GM06990 (cell line): ENCODE measurements at regions not wholly inside any gene's neighbourhood (a gene's known extent, or its start where the extent isn't known, plus 50 kb on each side); places are given as distances from the start of the nearest gene placed in this dataset.

Experiments
- DNase-seq: peaks from one replicate; pipeline ENCODE4 v3.0.0-alpha.2; 2011; ENCODE audit not compliant: insufficient read length; ENCODE audit errors: extremely low read depth
- H3K27me3 ChIP-seq: replicated peaks from 2 replicates; pipeline ENCODE4 v1.6.0; 2011; ENCODE audit warnings: low read length; ENCODE audit not compliant: control insufficient read depth, insufficient read depth
- H3K36me3 ChIP-seq: 2 replicates; pipeline ENCODE4 v1.5.1; 2011; ENCODE audit warnings: low read length; ENCODE audit not compliant: control insufficient read depth, insufficient read depth
- H3K4me3 ChIP-seq: replicated peaks from 2 replicates; pipeline ENCODE4 v1.5.1; 2011; ENCODE audit warnings: low read depth, mild to moderate bottlenecking, control low read depth, low read length
- CTCF ChIP-seq: IDR thresholded peaks from 2 replicates; pipeline ENCODE4 v1.5.1; 2011; ENCODE audit warnings: low read length, control low read depth, mild to moderate bottlenecking, inconsistent platforms; ENCODE audit not compliant: insufficient read depth, poor library complexity, severe bottlenecking

- TF ChIP-seq CTCF, result no peak
- H3K27me3 ChIP-seq, result no peaks in the 10 kb centered on the region
- no peaks in the 10 kb centered on the region for H3K36me3 ChIP-seq
- no peak for DNase-seq
- H3K4me3 ChIP-seq, result no peak overlapping the region
Observed at GRCh38 chr5:106159616-106160015, 1511.1 kb downstream of the EFNA5 start.

DNA sequence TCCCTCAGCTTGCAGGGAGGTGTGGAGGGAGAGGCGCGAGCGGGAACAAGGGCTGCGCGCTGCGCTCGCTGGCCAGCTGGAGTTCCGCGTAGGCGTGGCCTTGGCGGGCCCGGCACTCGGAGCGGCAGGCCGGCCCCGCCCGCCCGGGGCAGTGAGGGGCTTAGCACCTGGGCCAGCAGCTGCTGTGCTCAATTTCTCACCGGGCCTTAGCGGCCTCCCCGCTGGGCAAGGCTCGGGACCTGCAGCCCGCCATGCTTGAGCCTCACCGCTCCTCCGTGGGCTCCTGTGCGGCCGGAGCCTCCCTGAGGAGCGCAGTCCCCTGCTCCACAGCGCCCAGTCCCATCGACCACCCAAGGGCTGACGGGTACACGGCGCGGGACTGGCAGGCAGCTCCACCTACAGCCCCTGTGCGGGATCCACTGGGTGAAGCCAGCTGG lies 1516.4 kb downstream of the EFNA5 start:
- DNase-seq, result no peak
- no peaks in the 10 kb centered on the region for H3K27me3 ChIP-seq
- H3K36me3 ChIP-seq, result no peaks in the 10 kb centered on the region
- no peak for TF ChIP-seq CTCF
- H3K4me3 ChIP-seq, result no peak overlapping the region

GRCh38 chr5:106152569-106152968 lies 1518.2 kb downstream of the EFNA5 start:
- TF ChIP-seq CTCF, result no peak
- Histone ChIP-seq H3K27me3 (no peaks in the 10 kb centered on the region), H3K36me3 (no peaks in the 10 kb centered on the region), H3K4me3 (no peak overlapping the region)
- no peak for DNase-seq

- H3K4me3 ChIP-seq, result no peak overlapping the region
Observed at GRCh38 chr5:106142116-106142515, 1528.6 kb downstream of the EFNA5 start.

GRCh38 chr5:106140101-106140500 lies 1530.6 kb downstream of the EFNA5 start:
- no peak for TF ChIP-seq CTCF
- DNase-seq, result no peak
- no peaks in the 10 kb centered on the region for H3K27me3 ChIP-seq
- H3K4me3 ChIP-seq, result no peak overlapping the region
- no peaks in the 10 kb centered on the region for H3K36me3 ChIP-seq

More at GRCh38 chr5:106142116-106142515, 1528.6 kb downstream of the EFNA5 start:
- Histone ChIP-seq H3K27me3 (no peaks in the 10 kb centered on the region), H3K36me3 (no peaks in the 10 kb centered on the region)
- no peak for TF ChIP-seq CTCF
- DNase-seq, result no peak

- Histone ChIP-seq H3K4me3 (no peak overlapping the region), H3K36me3 (no peaks in the 10 kb centered on the region), H3K27me3 (no peaks in the 10 kb centered on the region)
- no peak for DNase-seq
- TF ChIP-seq CTCF, result no peak
Observed at GRCh38 chr5:106136061-106136460, 1534.7 kb downstream of the EFNA5 start.
